ENCODE measurements at regions not wholly inside any gene's neighbourhood (a gene's known extent, or its start where the extent isn't known, plus 50 kb on each side); places are given as distances from the start of the nearest gene placed in this dataset.

DNA sequence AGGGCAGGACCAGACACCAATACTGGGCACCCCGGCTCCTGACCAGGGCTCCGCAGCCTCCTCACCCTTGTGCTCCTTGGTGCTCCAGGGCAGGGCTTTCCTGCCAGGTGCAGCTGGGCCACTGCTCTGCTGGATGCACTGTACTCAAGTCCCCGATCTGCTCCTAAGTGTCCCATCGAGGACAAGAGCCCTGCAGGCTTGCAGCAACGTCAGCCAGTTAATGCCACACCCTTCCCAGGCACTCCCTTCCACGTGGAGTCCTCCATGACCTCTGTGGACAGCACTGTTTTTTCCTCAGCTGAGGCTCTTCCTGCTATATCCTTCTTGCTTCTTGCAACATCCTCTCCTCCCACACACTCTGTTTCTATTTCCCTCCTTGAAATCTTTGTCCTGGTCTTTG, 94.0 kb upstream of the NGF start:
- no peaks in the 10 kb centered on the region for H3K27me3 ChIP-seq
- in situ Hi-C loops (cut with MboI; ENCODE audit: low sequenced_read_pairs in 4 of 4) (no loop called here), intact Hi-C loops (cut with DNase I; ENCODE audit: low total_unique reads) (loop anchor here (10.0 kb wide), 1 partner anchor 97 kb away; the partner anchor contains the start of gene NGF)
- no peaks in the 10 kb centered on the region for H3K9me3 ChIP-seq
- H3K27ac ChIP-seq = no peak overlapping the region
- H3K36me3 ChIP-seq = no peaks in the 10 kb centered on the region
- ATAC-seq (no peak), DNase-seq (no peak)
- no peak overlapping the region for H3K4me3 ChIP-seq
- no peak for TF ChIP-seq POLR2A (IDR thresholded peaks at IDR 0.05)
- TF ChIP-seq, protein P1, sequence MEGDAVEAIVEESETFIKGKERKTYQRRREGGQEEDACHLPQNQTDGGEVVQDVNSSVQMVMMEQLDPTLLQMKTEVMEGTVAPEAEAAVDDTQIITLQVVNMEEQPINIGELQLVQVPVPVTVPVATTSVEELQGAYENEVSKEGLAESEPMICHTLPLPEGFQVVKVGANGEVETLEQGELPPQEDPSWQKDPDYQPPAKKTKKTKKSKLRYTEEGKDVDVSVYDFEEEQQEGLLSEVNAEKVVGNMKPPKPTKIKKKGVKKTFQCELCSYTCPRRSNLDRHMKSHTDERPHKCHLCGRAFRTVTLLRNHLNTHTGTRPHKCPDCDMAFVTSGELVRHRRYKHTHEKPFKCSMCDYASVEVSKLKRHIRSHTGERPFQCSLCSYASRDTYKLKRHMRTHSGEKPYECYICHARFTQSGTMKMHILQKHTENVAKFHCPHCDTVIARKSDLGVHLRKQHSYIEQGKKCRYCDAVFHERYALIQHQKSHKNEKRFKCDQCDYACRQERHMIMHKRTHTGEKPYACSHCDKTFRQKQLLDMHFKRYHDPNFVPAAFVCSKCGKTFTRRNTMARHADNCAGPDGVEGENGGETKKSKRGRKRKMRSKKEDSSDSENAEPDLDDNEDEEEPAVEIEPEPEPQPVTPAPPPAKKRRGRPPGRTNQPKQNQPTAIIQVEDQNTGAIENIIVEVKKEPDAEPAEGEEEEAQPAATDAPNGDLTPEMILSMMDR (IDR thresholded peaks at IDR 0.05 in 4 of 5, conservative IDR thresholded peaks at IDR 0.05 in 1 of 5) = no peak
- no peaks in the 10 kb centered on the region for H3K4me1 ChIP-seq

DNA sequence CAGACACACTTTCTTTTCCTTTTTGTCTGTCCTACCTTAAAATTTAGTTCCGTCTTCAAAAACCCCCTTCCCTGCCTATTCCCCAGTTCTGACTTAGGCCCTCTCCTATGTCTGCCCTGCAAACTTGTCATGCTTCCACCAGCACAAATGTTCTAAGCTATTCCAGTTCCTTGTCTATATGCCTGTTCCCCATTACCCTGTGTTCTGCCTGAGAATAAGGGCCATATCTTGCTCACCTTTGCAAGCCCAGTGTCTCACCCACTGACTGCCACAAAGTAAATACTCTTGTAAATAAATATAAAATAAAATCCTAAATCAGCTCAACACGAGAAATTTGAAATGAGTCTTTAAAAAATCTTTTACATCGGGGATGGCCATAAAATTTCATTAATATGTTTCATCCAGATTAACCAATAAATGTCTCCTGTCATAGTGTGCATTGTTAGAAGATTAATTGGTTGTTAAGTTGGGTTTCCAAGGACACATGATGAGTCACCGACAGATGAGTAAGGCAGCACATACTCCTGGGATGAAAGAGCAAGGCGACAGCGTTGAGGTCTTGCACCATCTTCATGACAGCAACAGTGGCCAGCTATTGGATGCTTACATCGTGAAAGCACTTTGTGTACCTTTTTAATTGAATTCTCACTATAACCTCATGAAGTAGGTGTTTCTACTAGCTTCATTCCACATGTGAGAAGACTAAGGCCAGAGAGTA, 92.6 kb upstream of the NGF start:
- TF ChIP-seq, protein P1 (IDR thresholded peaks at IDR 0.05 in 4 of 5, conservative IDR thresholded peaks at IDR 0.05 in 1 of 5) = no peak
- no peak for TF ChIP-seq POLR2A (IDR thresholded peaks at IDR 0.05)
- no peak for ATAC-seq
- Histone ChIP-seq H3K4me1 (no peaks in the 10 kb centered on the region), H3K27me3 (no peaks in the 10 kb centered on the region), H3K36me3 (no peaks in the 10 kb centered on the region), H3K4me3 (no peak overlapping the region), H3K27ac (no peak overlapping the region), H3K9me3 (no peaks in the 10 kb centered on the region)
- intact Hi-C loops (cut with DNase I; ENCODE audit: low total_unique reads) = loop anchor here (10.0 kb wide), 1 partner anchor 96 kb away; the partner anchor contains the start of gene NGF
- in situ Hi-C loops (cut with MboI; ENCODE audit: low sequenced_read_pairs in 4 of 4) = no loop called here
- DNase-seq = no peak

DNA sequence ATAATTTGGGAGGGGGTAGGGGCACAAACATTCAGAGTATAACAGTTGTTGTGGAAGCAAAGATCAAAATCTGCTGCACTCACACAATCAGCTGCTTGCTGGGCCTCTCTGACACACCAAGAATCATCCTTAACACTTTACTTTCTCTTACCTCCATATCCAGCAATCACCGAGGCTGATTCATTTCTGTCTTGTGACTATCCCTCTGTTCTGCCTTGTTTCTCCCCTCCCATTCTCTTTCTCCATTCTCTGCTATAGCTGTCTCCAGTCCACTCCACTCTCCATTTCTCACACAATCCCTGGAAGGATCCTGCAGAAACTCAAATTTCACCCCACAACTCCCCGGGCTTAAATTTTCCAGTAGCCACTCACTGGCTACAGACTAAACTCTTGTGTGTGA, 91.8 kb upstream of the NGF start:
- in situ Hi-C loops (cut with MboI; ENCODE audit: low sequenced_read_pairs in 4 of 4) (no loop called here), intact Hi-C loops (cut with DNase I; ENCODE audit: low total_unique reads) (loop anchor here (10.0 kb wide), 1 partner anchor 95 kb away; the partner anchor contains the start of gene NGF)
- TF ChIP-seq, protein P1 (IDR thresholded peaks at IDR 0.05 in 4 of 5, conservative IDR thresholded peaks at IDR 0.05 in 1 of 5) = no peak
- no peak for TF ChIP-seq POLR2A (IDR thresholded peaks at IDR 0.05)
- no peak overlapping the region for H3K27ac ChIP-seq
- H3K27me3 ChIP-seq = no peaks in the 10 kb centered on the region
- no peaks in the 10 kb centered on the region for H3K36me3 ChIP-seq
- ATAC-seq (no peak), DNase-seq (no peak)
- no peak overlapping the region for H3K4me3 ChIP-seq
- H3K9me3 ChIP-seq = no peaks in the 10 kb centered on the region
- H3K4me1 ChIP-seq = no peaks in the 10 kb centered on the region

- intact Hi-C loops (cut with DNase I; ENCODE audit: low total_unique reads) (no loop called here), in situ Hi-C loops (cut with MboI; ENCODE audit: low sequenced_read_pairs in 4 of 4) (no loop called here)
- Histone ChIP-seq H3K9me3 (no peaks in the 10 kb centered on the region), H3K27me3 (no peaks in the 10 kb centered on the region), H3K27ac (no peak overlapping the region), H3K36me3 (no peaks in the 10 kb centered on the region), H3K4me1 (no peaks in the 10 kb centered on the region), H3K4me3 (no peak overlapping the region)
- DNase-seq (no peak), ATAC-seq (no peak)
- TF ChIP-seq, protein P1 (IDR thresholded peaks at IDR 0.05 in 4 of 5, conservative IDR thresholded peaks at IDR 0.05 in 1 of 5) = no peak
- TF ChIP-seq POLR2A (IDR thresholded peaks at IDR 0.05) = no peak
These were observed 91.2 kb upstream of the NGF start for GRCh38 chr1:115429241-115429640.

Measured in gastrocnemius medialis (tissue), 4 donors.